Globus pallidus (tissue), 1 donor: ENCODE measurements at regions not wholly inside any gene's neighbourhood (a gene's known extent, or its start where the extent isn't known, plus 50 kb on each side); places are given as distances from the start of the nearest gene placed in this dataset.
A peak's percentile ranks its signal among the peaks of the same experiment; 100 is the strongest.

ENCODE experiments used
- DNase-seq: peaks from one replicate; pipeline ENCODE4 v3.0.0-alpha.2; 2015; ENCODE audit warnings: low spot score

- DNase-seq, result no peak
These were observed 269.3 kb downstream of the FOXA2 start for GRCh38 chr20:22315073-22315472.

DNA sequence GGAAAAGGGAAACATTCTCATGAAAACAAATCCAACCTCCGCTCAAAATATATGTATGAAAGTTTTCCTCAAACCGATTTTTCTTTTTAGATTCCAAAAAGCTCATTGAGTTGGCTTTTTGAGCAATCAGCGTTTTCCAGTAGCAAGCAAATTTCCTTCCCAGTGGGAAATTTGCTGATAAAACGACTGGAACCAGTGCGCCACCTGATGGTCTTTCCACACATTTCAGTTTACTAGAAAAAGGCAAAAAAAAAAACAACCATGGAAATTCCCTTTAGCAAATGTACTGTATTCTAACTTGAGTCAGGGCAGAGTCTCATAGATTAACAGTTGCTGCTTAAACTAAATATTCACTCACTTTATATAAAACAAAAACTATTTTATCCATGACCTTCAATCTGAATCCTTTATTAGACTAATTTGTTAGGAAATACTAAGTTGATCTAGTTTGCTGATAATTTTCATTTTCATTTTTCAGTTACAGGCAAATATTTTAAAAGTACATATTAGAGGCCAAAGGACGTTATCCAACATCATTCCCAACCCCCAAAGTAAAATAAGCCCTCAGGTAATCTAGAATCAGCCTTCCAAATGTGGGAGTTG, 271.5 kb downstream of the FOXA2 start:
- DNase-seq, result peak; percentile 16

DNA sequence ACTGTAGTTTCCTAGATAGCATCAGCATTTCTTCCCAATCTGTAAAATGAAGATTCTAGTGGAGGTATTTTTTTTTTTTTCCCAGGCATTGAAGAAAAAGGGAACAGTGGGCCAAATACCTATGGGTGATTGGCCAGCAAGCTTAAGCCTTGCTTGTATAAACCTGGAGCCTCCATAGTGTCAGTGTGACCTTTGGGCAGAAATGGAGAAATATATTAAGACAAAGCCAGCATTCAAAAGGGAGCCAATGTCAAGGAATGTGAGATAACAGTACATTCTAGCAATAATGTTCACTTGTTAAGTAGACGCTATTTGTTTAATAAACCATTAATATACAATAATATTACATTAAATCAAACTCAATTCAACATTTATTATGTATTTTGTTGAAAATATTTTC, 275.4 kb downstream of the FOXA2 start:
- DNase-seq, result no peak

DNA sequence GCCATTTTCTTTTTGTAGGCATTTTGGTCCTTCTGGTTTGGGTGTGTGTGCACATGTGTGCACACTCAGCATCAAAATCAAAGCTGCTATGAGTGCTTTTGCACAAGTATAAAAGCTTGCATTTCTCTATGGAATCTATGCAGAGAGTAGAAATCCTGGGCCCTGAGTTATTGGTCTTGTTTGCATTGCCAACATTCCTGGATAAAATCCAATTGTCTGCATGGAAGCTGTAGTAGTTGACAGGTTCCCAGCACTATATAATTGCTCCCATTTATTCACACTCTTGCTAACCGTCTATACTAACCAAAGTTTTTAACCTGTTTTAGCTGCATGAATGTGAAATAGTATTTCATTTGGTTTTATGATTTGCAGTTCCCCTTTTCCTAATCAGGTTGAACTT, 277.0 kb downstream of the FOXA2 start:
- DNase-seq, result no peak

DNA sequence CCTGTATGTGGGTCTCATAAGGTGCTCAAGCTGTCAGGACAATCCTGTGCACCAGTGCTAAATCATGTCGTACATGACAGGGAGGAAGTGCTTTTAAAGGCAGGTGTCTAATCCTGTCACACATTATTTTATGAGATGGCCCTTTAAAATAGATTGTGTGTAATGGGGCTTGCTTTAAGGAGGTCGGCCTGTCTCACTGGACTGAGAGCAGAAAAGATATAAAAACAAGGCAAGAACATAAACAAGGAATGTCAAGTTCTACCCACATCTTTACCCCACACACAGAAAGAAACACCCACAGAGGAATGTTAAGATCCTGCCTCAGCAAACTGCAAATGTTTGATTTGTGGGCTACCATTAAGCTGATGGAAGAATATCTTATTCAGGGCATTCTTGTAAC, 279.0 kb downstream of the FOXA2 start:
- DNase-seq, result no peak

- no peak for DNase-seq
These were observed 280.8 kb downstream of the FOXA2 start for GRCh38 chr20:22303523-22303922.

DNA sequence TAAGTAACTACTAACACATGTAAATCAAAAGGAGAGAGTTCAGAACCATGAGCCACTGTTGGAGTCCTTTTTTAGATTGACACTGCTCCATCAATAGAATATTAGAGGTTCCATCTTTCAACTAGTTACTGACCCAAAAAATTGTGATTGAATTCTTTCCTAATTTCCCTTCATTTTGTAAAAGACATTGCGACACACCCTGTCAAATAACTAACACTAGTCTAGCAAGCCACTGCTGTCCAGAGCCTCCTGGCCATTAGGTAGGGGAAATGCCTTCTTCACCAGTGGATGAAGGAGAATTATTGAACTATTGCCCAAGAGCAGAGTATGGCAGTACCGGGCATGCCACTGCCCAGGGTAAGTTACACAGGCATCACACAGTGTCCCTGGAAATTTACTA, 282.3 kb downstream of the FOXA2 start:
- DNase-seq, result no peak

GRCh38 chr20:22293886-22294285, 290.5 kb downstream of the FOXA2 start:
- no peak for DNase-seq

GRCh38 chr20:22289442-22289841, 294.9 kb downstream of the FOXA2 start:
- no peak for DNase-seq

DNA sequence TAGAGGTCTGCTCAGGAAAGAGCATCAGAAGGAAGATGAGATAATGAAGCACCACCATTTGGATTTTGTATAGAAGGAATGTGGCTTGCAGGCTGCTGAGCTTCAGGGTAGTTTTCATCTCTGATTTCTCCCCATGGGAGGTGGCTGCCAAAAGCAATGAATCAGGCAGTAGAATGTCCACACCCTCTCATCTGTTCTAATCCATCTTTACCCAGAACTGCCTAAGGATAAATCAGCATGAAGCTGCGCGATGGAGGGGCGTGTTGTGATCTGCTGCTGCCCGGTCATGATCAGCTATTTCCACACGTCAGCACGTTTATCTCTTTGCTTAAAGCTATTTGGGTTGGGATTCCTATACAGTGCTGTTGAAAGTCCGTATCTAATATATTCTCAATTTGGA, 295.4 kb downstream of the FOXA2 start:
- DNase-seq, result no peak

DNA sequence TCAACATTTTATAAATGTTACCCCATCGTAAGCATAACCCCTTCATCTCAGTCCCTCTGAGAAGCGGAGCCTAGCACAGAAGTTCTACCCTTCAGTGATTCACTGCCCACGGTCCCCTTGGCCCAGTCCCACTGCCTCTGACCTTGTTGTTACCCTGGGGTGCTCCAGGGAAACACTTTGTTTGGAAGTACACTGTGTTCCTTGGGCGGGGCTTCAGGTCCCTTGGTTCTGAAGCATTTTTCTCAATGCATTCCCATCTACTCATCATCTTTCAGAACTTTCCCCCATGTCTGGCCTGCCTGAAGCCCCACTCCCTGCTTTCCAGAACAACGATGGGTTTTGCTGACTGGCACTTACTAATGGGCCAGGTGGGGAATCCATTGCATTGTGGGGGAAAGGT, 296.2 kb downstream of the FOXA2 start:
- DNase-seq, result no peak

DNA sequence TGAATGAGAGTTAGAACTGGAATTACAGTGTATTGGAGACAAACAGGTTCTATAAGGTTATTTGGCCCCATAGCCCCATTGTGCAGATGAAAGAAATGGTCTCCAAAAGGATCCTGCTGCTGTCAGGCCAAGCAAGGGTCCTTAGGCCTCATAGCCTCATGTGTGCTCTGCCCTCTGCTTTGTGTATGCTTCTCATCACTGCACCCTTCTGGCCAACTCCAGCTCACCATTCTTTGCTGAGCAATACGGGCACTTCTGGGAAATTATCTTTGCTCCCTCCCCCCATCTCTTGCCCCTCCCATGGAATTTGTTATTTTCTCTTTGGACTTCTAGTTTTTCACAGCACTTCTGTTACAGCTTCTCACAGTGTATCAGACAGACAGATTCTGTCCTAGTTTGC, 298.8 kb downstream of the FOXA2 start:
- DNase-seq, result no peak

DNA sequence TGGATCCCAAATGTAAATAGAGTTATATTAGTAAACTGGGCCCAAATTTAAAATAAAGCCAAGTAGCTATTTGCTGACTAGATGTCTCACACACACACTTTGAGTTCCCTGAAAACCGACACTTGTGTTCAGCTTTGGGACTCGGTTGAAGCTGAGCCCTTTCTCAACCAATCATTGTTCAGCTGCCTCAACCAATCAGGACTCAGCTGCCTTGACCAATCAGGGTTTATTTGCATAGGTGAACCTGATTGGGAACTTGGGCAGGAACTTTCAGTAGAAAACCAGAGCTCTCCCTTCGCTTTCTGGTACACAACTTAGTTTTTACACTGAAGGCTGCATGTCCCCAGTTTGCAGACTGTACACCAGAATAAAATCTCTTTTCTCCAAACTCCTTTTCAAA, 301.7 kb downstream of the FOXA2 start:
- DNase-seq, result no peak

DNA sequence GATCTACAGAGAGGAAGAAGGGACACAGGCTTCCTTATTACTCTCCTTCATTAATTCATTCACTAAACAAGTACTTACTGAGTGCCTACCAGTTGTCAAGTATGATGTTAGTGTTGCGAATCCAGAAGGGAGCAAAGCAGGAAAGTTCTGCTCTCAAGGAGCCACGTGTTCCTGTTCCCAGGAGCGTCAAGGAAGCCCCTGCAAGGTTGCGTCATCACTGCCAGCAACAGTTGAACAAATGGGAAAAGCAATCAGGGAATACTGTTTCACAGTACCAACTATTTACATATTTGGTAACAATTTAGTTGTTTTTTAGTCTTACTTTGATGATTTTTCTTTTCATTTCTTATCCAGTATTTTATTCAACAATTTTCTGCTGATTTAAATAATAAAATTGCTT, 310.0 kb downstream of the FOXA2 start:
- DNase-seq, result no peak

- DNase-seq, result no peak
These were observed 315.7 kb downstream of the FOXA2 start for GRCh38 chr20:22268675-22269074.

GRCh38 chr20:22264917-22265316, 319.5 kb downstream of the FOXA2 start:
- DNase-seq, result no peak

DNA sequence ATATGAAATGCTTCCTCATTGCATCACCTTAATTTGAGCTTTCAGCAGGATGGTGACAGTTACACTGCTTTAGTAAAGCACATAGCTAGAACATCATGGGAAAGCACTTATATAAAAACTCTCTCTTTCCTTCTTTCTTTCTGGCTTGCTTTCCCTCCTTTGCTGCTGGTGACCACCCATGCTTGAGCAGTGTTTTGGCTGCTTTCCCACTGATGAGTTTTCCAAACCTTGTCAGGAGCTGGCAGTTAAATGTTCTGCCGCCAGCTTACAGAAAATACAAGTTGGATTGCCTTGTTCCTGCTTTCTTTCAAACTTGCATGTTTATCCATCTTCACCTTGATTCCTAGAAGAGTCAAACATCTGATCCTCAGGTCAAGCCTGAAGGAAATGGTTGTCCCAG, 323.9 kb downstream of the FOXA2 start:
- no peak for DNase-seq

DNA sequence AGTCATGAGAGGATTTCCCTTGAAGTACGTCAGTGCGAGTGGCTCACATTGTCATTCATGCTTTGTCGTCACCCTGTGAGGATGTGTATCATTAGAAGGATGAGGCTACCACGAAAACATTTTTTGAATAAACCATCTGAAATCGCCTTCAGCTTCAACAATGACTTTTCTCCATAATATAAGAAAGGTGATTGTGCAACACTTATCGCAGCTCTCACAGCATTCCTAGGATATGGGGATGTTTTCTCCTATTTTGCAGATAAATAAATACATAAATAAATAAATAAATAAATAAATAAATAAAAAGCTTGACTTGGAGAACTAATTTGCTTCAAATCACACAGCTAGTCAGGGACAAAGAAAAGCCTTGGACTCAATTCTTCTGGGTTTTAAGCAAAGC, 326.5 kb downstream of the FOXA2 start:
- no peak for DNase-seq

GRCh38 chr20:22248051-22248667, 336.2 kb downstream of the FOXA2 start:
- DNase-seq, result no peak

DNA sequence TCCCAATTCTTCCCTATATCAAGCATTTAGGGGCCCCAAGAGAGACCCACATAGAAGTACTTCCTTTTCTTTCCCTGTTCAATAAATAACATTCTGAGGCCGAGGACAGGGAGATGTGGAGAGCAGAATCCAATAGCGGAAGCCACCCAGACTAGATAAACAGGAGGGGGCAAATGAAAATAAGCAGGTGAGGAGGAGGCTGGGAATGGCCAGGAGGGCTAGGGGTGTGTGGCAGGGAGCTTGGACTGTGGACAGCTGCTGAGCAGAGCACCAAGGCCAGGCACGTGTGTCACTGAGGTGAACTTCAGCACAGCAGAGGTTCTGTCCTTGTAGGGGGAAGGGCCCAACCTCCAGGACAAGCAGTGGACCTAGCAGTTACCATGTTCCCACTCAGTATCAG, 339.2 kb downstream of the FOXA2 start:
- no peak for DNase-seq

DNA sequence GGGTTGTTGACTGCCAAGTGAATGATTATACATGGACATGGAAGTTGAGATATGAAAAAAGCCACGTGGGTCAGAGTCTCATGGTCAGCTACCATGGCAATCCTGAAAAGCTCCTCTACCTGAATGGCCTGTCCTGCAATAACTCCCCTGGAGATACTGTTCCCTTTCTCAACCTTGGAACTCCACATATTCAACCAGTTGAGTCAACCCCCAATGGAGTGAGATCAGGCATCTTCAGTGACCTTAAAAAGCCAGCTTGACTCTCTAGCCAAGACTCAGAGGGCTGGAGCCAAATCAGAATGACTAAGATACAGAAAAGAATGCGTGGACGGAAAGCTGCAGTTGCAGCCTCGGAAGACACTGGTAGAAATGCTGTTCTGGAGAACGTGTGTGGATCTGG, 341.3 kb downstream of the FOXA2 start:
- DNase-seq, result no peak

GRCh38 chr20:22241609-22242008, 342.8 kb downstream of the FOXA2 start:
- no peak for DNase-seq

DNA sequence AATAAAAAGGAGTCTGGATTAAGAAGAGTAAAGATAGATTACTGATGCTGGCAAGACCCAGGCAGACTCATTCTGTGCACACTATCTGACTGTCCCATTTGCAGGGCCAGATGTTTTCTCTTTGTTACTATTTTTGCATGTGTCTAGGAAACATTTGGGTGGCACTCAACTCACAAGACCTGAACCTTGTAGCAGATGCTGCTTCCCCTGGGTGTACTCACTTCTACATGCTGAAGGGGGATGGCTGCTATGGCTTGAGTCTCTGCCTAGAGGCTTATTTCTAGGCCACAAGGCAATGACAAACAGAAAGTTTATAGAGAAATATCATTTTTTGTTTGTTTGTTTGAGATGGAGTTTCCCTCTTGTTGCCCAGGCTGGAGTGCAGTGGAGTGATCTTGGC, 351.4 kb downstream of the FOXA2 start:
- no peak for DNase-seq

GRCh38 chr20:22232473-22232872, 351.9 kb downstream of the FOXA2 start:
- no peak for DNase-seq
